ENCODE measurements at regions not wholly inside any gene's neighbourhood (a gene's known extent, or its start where the extent isn't known, plus 50 kb on each side); places are given as distances from the start of the nearest gene placed in this dataset.
A peak's percentile ranks its signal among the peaks of the same experiment; 100 is the strongest.

GRCh38 chr1:195899762-195900352 lies 708.4 kb downstream of the KCNT2 start (continued):
- TF ChIP-seq THRAP3 (IDR thresholded peaks at IDR 0.05; ENCODE audit: borderline replicate concordance), result no peak

DNA sequence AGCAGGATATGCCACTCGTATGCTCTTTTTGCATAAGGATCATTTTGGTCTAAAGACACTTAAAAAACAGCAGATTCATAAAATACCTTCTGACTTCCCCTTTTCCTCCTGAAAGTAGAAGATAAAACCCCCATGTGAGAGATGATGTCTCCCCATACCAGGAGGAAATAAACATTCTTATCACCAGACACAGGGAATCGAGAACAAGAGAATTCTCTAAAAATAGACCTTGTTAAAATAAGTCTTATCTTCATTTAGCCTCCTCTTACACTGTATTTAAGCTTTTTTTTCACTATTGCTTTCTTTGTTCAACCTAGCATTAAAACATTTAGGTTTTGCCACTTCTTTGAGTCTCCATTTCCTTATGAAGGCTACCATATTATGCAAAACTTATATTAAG lies 709.3 kb downstream of the KCNT2 start:
- ChIA-PET CTCF (ENCODE audit: low intra/inter-chr PET ratio) (interaction anchor here (0.7 to 1.0 kb wide), 2 partner anchors 160 to 411 kb away, joined by 3 read pairs; no protein-coding TSS in a partner anchor), POLR2A (no interaction called here)
- no peak overlapping the region for H2AFZ ChIP-seq (ENCODE audit: low read depth, low read length)
- no peaks in the 10 kb centered on the region for H3K36me3 ChIP-seq (ENCODE audit: control insufficient read depth, insufficient read depth, low read length)
- H3K27ac ChIP-seq (ENCODE audit: extremely low read depth, low read depth, low read length), result peak overlapping the region; percentile 65; the same call in 2 of the 3 replicates
- ATAC-seq, result peak; percentile 55
- no peak overlapping the region for H3K4me3 ChIP-seq
- no peaks in the 10 kb centered on the region; the same call in 1 of the 2 replicates for H3K9me3 ChIP-seq (replicated peaks; ENCODE audit: control insufficient read depth, insufficient read depth, low read depth, low read length)
- H3K9ac ChIP-seq (ENCODE audit: insufficient read depth in 1 of 2, low read depth in 2 of 2, low read length in 2 of 2), result peak overlapping the region in 1 of 2 experiments; percentile 41; a peak in 2 of 4 replicates
- intact Hi-C loops (cut with micrococcal nuclease) (loop anchor here (5.0 kb wide), 3 partner anchors 33 to 1458 kb away; no protein-coding TSS in a partner anchor), in situ Hi-C loops (cut with MboI) (loop anchor here (25.0 kb wide), 1 partner anchor 763 kb away; the partner anchor contains the start of gene CFH)
- BruUV-seq (replicated peaks), result no TSS peak
- H3K79me2 ChIP-seq (ENCODE audit: control insufficient read depth, insufficient read depth, low read length), result no peaks in the 10 kb centered on the region
- FAIRE-seq, result peak; percentile 42
- DNase-seq (ENCODE audit: extremely low read depth in 1 of 4, low spot score in 3 of 4), result peak; percentile 33 to 85 (median 58)
- H3K4me1 ChIP-seq (replicated peaks in 1 of 2; ENCODE audit: control insufficient read depth in 2 of 2, insufficient read depth in 2 of 2, low read length in 2 of 2), result peaks cover 0 to 30% of the 10 kb centered on the region in 2 experiments; a peak in 2 of 5 replicates
- H3K4me2 ChIP-seq (ENCODE audit: insufficient read depth, low read length), result no peak overlapping the region
- no peaks in the 10 kb centered on the region for H3K27me3 ChIP-seq (ENCODE audit: control insufficient read depth in 2 of 2, insufficient read depth in 2 of 2, low read length in 2 of 2)
- H3K9me1 ChIP-seq (ENCODE audit: control insufficient read depth, insufficient read depth, low read length), result no peaks in the 10 kb centered on the region
- WGBS (ENCODE audit: insufficient coverage, low coverage, missing lambda C conversion rate), result 0% methylated on average over 2 of the region's 2 CpGs
- H4K20me1 ChIP-seq (replicated peaks; ENCODE audit: control insufficient read depth, insufficient read depth, low read length), result no peaks in the 10 kb centered on the region
- TF ChIP-seq FOXJ3 (CRISPR knock-in tag; IDR thresholded peaks at IDR 0.05) (no peak), ZBTB2 (IDR thresholded peaks at IDR 0.05) (no peak), SMARCE1 (IDR thresholded peaks at IDR 0.05) (peak; percentile 94), ZBTB11 (CRISPR knock-in tag; IDR thresholded peaks at IDR 0.05) (peak in 1 of 3 experiments; percentile 24; a peak in 1 of 6 replicates), RNF2 (IDR thresholded peaks at IDR 0.05) (peak; percentile 79), MEF2D (tag; conservative IDR thresholded peaks at IDR 0.05; ENCODE audit: low read depth) (peak; percentile 99), CTCF (IDR thresholded peaks at IDR 0.05 in 2 of 3, conservative IDR thresholded peaks at IDR 0.05 in 1 of 3; ENCODE audit: insufficient read depth in 2 of 3, low read depth in 1 of 3, low read length in 3 of 3) (no peak), NFIC (IDR thresholded peaks at IDR 0.05) (peak; percentile 85), GATAD2A (IDR thresholded peaks at IDR 0.05) (no peak), RAD21 (CRISPR knock-in tag; conservative IDR thresholded peaks at IDR 0.05 in 1 of 2, IDR thresholded peaks at IDR 0.05 in 1 of 2) (no peak), SRF (CRISPR knock-in tag; IDR thresholded peaks at IDR 0.05) (no peak)

Measured in K562 (cell line).